Stomach (tissue), 4 donors: ENCODE measurements at regions not wholly inside any gene's neighbourhood (a gene's known extent, or its start where the extent isn't known, plus 50 kb on each side); places are given as distances from the start of the nearest gene placed in this dataset.

Source experiments
- POLR2AphosphoS5 ChIP-seq, 3 donors: sonication (generic); formaldehyde crosslinking; IDR thresholded peaks; one replicate each; pipeline ENCODE4 v1.6.1; 2016; ENCODE audit warnings: antibody characterized with exemption in 3 of 3
- TF ChIP-seq, protein P1 (sequence below), 7 experiments: fragments of 450-650 bp in 4 of 7; fragments of 200-600 bp in 3 of 7; sonication (generic) in 3 of 7; IDR thresholded peaks; one replicate each; pipeline ENCODE4 v1.5.1; 2016 to 2019; ENCODE audit warnings: antibody characterized with exemption in 7 of 7, control low read depth in 2 of 7, mild to moderate bottlenecking in 1 of 7

GRCh38 chr3:159761848-159762635 is 226.6 kb upstream of the IL12A start:
- TF ChIP-seq, protein P1, sequence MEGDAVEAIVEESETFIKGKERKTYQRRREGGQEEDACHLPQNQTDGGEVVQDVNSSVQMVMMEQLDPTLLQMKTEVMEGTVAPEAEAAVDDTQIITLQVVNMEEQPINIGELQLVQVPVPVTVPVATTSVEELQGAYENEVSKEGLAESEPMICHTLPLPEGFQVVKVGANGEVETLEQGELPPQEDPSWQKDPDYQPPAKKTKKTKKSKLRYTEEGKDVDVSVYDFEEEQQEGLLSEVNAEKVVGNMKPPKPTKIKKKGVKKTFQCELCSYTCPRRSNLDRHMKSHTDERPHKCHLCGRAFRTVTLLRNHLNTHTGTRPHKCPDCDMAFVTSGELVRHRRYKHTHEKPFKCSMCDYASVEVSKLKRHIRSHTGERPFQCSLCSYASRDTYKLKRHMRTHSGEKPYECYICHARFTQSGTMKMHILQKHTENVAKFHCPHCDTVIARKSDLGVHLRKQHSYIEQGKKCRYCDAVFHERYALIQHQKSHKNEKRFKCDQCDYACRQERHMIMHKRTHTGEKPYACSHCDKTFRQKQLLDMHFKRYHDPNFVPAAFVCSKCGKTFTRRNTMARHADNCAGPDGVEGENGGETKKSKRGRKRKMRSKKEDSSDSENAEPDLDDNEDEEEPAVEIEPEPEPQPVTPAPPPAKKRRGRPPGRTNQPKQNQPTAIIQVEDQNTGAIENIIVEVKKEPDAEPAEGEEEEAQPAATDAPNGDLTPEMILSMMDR (IDR thresholded peaks at IDR 0.05) = no peak
- no peak for TF ChIP-seq POLR2AphosphoS5 (IDR thresholded peaks at IDR 0.05)
